PC-3 (cell line): ENCODE measurements at regions not wholly inside any gene's neighbourhood (a gene's known extent, or its start where the extent isn't known, plus 50 kb on each side); places are given as distances from the start of the nearest gene placed in this dataset.
"Not testable (repeated sequence)": the region's sequence is repeated elsewhere in the genome, so short reads cannot be mapped to it uniquely, and the experiment has no call there.

Experiments
- ATAC-seq: fragments of 200-7000 bp; cut with Tn5 transposase; 2 replicates; pipeline ENCODE4 v1.9.1; 2020; ENCODE audit warnings: mild to moderate bottlenecking, moderate library complexity
- BruUV-seq: library from RNA; stranded (reverse); fragments of 400-500 nt; replicated peaks from 2 replicates; lab custom pipeline; 2021; lab: Mats Ljungman, UMichigan
- CTCF ChIA-PET: fragments of 300-600 bp; sonication (Branson Sonifier 250); formaldehyde crosslinking; loops from one replicate; lab custom pipeline; 2022; ENCODE audit warnings: antibody characterized with exemption; lab: Charles Lee
- POLR2A ChIA-PET: fragments of 300-600 bp; sonication (Branson Sonifier 250); formaldehyde crosslinking; loops from one replicate; lab custom pipeline; 2022; ENCODE audit warnings: antibody characterized with exemption; ENCODE audit not compliant: unreplicated experiment; lab: Charles Lee
- DNase-seq: peaks from one replicate; pipeline ENCODE4 v3.0.0-alpha.2; 2015
- H2AFZ ChIP-seq: fragments of 300-600 bp; sonication (generic); 2 replicates; pipeline ENCODE4 v1.6.0; 2016; ENCODE audit warnings: antibody characterized with exemption, low read length
- H3F3A ChIP-seq: fragments of 300-600 bp; sonication (generic); one replicate; pipeline ENCODE4 v1.6.0; 2017; ENCODE audit warnings: antibody characterized with exemption, low read length, control low read depth, mild to moderate bottlenecking; ENCODE audit not compliant: unreplicated experiment
- H3K27ac ChIP-seq: fragments of 300-600 bp; sonication (generic); 2 replicates; pipeline ENCODE4 v1.5.1; 2016; ENCODE audit warnings: mild to moderate bottlenecking, low read length
- H3K27me3 ChIP-seq: fragments of 300-600 bp; sonication (generic); 2 replicates; pipeline ENCODE4 v1.6.1; 2016; ENCODE audit warnings: low read length, mixed read lengths
- H3K36me3 ChIP-seq: fragments of 300-600 bp; sonication (generic); 2 replicates; pipeline ENCODE4 v1.6.1; 2016; ENCODE audit warnings: low read depth, mixed run types, low read length, mixed read lengths
- H3K4me1 ChIP-seq: fragments of 300-600 bp; sonication (generic); 2 replicates; pipeline ENCODE4 v1.5.1; 2016; ENCODE audit warnings: low read length; ENCODE audit not compliant: insufficient read depth
- H3K4me2 ChIP-seq: fragments of 300-600 bp; sonication (generic); 2 replicates; pipeline ENCODE4 v1.6.0; 2016; ENCODE audit warnings: low read length
- H3K4me3 ChIP-seq: fragments of 300-600 bp; sonication (generic); 2 replicates; pipeline ENCODE4 v1.5.1; 2016; ENCODE audit warnings: mild to moderate bottlenecking, low read length, mixed read lengths
- H3K79me2 ChIP-seq: fragments of 300-600 bp; sonication (generic); 2 replicates; pipeline ENCODE4 v1.6.1; 2017; ENCODE audit warnings: low read length, mixed read lengths
- H3K9ac ChIP-seq: fragments of 300-600 bp; sonication (generic); 2 replicates; pipeline ENCODE4 v1.6.0; 2016; ENCODE audit warnings: mild to moderate bottlenecking, low read length
- H3K9me2 ChIP-seq: fragments of 300-600 bp; sonication (generic); replicated peaks from 2 replicates; pipeline ENCODE4 v1.6.1; 2016; ENCODE audit warnings: mixed run types, low read length, mixed read lengths
- H3K9me3 ChIP-seq: fragments of 300-600 bp; sonication (generic); 2 replicates; pipeline ENCODE4 v1.6.1; 2016; ENCODE audit warnings: low read length, mixed read lengths
- H4K20me1 ChIP-seq: fragments of 300-600 bp; sonication (generic); 2 replicates; pipeline ENCODE4 v1.6.1; 2016; ENCODE audit warnings: low read length, mixed read lengths
- CTCF ChIP-seq: fragments of 300-600 bp; sonication (generic); conservative IDR thresholded peaks from 2 replicates; pipeline ENCODE4 v1.5.1; 2017; ENCODE audit warnings: antibody characterized with exemption, low read depth, mild to moderate bottlenecking, low read length
- EZH2 ChIP-seq: fragments of 300-600 bp; sonication (generic); IDR thresholded peaks from one replicate; pipeline ENCODE4 v1.6.1; 2017; ENCODE audit warnings: antibody characterized with exemption, mild to moderate bottlenecking, low read length; ENCODE audit not compliant: unreplicated experiment
- EZH2phosphoT487 ChIP-seq: fragments of 300-600 bp; sonication (generic); IDR thresholded peaks from 2 replicates; pipeline ENCODE4 v1.6.1; 2018; ENCODE audit warnings: mild to moderate bottlenecking, antibody characterized with exemption, low read length, borderline replicate concordance
- intact Hi-C: fragments of 100-400 bp; cut with micrococcal nuclease; formaldehyde crosslinking; loops from 2 replicates; pipeline ENCODE4 v1.9.0; 2023

GRCh38 chr22:23453277-23453676 lies 126.8 kb downstream of the IGLL1 start:
- no peaks in the 10 kb centered on the region for H3F3A ChIP-seq
- POLR2A ChIA-PET: no interaction called here
- DNase-seq (no peak), ATAC-seq (no peak)
- H3K4me1 ChIP-seq: no peaks in the 10 kb centered on the region
- intact Hi-C loops: no loop called here
- no TSS peak for BruUV-seq
- H3K36me3 ChIP-seq: no peaks in the 10 kb centered on the region
- H3K9ac ChIP-seq: no peak overlapping the region
- no peak overlapping the region for H2AFZ ChIP-seq
- no peak overlapping the region for H3K27ac ChIP-seq
- H3K4me3 ChIP-seq: no peak overlapping the region
- no peaks in the 10 kb centered on the region for H4K20me1 ChIP-seq
- no peaks in the 10 kb centered on the region for H3K27me3 ChIP-seq
- no peak overlapping the region for H3K4me2 ChIP-seq
- CTCF ChIA-PET: no interaction called here
- no peak for TF ChIP-seq CTCF
- TF ChIP-seq EZH2phosphoT487: no peak
- TF ChIP-seq EZH2: no peak
- H3K9me3 ChIP-seq: no peaks in the 10 kb centered on the region
- no peaks in the 10 kb centered on the region for H3K79me2 ChIP-seq
- H3K9me2 ChIP-seq: no peaks in the 10 kb centered on the region

GRCh38 chr22:23452231-23453010 lies 127.7 kb downstream of the IGLL1 start:
- DNase-seq (no peak), ATAC-seq (no peak)
- no peaks in the 10 kb centered on the region for H3F3A ChIP-seq
- no peaks in the 10 kb centered on the region for H4K20me1 ChIP-seq
- TF ChIP-seq CTCF: no peak
- no peaks in the 10 kb centered on the region for H3K79me2 ChIP-seq
- no peaks in the 10 kb centered on the region for H3K9me2 ChIP-seq
- no peak overlapping the region for H3K9ac ChIP-seq
- no TSS peak for BruUV-seq
- H3K4me2 ChIP-seq: no peak overlapping the region
- H3K9me3 ChIP-seq: no peaks in the 10 kb centered on the region
- H3K27me3 ChIP-seq: no peaks in the 10 kb centered on the region
- ChIA-PET POLR2A (no interaction called here), CTCF (no interaction called here)
- H3K36me3 ChIP-seq: no peaks in the 10 kb centered on the region
- no peak overlapping the region for H3K4me3 ChIP-seq
- no peak overlapping the region for H3K27ac ChIP-seq
- intact Hi-C loops: no loop called here
- no peak overlapping the region for H2AFZ ChIP-seq
- no peaks in the 10 kb centered on the region for H3K4me1 ChIP-seq

- CTCF ChIA-PET, BruUV-seq, DNase-seq, ATAC-seq, H3K9me2 ChIP-seq, H3F3A ChIP-seq, H4K20me1 ChIP-seq, H3K27ac ChIP-seq, H3K4me1 ChIP-seq, H3K9me3 ChIP-seq, H3K27me3 ChIP-seq, intact Hi-C loops, H3K36me3 ChIP-seq, POLR2A ChIA-PET, H3K4me3 ChIP-seq, H2AFZ ChIP-seq, H3K9ac ChIP-seq, H3K79me2 ChIP-seq, H3K4me2 ChIP-seq: not testable (repeated sequence)
These were observed 128.4 kb downstream of the IGLL1 start for GRCh38 chr22:23451452-23452230.

GRCh38 chr22:23450821-23451220 lies 129.3 kb downstream of the IGLL1 start:
- H3K9ac ChIP-seq, H3K27me3 ChIP-seq, H2AFZ ChIP-seq, H3K9me3 ChIP-seq, H3K4me3 ChIP-seq, DNase-seq, H3F3A ChIP-seq, H4K20me1 ChIP-seq, H3K9me2 ChIP-seq, POLR2A ChIA-PET, intact Hi-C loops, CTCF ChIA-PET, H3K27ac ChIP-seq, BruUV-seq, H3K36me3 ChIP-seq, H3K4me1 ChIP-seq, H3K4me2 ChIP-seq, ATAC-seq, H3K79me2 ChIP-seq: not testable (repeated sequence)
